NOMO-1 (cell line): ENCODE measurements at regions not wholly inside any gene's neighbourhood (a gene's known extent, or its start where the extent isn't known, plus 50 kb on each side); places are given as distances from the start of the nearest gene placed in this dataset.

Source experiments
- DNase-seq, 2 experiments: peaks; one replicate each; lab custom pipeline; 2025; ENCODE audit not compliant: unreplicated experiment in 2 of 2; lab: John Stamatoyannopoulos, UW

DNA sequence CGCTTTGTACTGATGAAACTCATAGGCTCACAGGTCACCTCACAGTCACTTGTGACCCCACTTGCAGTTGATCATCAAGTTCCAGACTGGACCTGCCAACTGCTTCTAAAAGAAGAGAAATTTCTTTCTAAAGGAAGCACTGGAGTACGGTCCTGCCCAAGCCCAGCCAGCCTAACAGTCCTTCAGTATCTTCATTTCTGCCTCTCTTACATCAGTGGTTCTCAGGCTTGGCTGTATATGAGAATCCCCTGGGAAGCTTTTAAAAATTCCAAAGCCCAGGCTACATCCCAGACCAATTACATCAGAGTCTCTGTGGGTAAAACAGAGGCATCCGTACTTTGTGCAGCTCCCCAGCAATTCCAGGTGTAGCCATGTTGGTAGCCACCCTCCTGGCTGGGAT lies 282.1 kb downstream of the NFIB start:
- DNase-seq: no peak

DNA sequence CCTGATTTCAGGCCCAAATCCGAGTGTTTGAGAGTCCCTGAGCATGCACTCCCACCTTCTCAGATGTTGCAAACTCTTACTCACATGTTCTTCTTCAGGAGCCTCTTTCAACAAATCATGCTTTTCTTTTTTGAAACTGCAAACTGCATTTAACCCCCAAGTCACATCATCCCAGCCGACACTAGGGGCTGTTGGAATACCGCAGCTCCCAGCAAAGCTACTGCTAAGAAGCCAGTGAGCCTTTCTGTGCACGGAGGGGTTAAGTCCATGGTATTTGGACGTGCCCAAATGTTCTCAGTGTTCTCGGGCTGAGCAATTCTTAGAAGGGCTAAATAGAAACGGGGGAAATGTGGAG lies 282.9 kb downstream of the NFIB start:
- no peak for DNase-seq

DNA sequence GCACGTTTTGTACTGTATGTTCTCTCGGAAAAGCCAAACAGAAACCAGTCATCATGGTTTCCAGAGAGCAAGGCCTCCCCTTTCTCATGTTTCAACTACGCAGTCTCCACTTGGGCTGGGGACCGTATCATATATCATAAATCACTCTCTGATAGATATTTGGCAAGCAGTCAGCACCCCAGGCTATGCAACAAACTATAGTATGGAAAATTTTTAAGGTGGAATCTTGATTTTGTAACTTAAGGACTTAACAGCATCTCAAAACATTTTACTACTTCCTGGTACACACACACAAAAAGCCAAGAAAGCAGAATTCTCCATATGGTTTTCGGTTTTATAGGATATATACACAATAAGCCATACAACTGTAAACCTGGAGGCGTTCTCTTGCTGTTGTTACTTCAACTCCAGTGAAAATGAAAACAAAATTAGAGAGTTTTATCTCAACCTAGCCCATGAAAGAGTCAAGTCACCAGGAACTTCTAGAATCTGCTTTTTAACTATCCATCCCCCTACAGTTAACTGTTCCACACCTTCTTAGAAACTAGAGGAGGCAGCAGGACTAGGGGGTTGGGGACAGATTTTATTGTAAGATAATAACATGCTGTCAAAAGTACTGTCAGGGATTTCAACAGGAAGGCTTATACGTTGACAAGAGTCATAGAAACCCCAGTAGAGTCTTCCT lies 283.4 kb downstream of the NFIB start:
- DNase-seq: no peak

DNA sequence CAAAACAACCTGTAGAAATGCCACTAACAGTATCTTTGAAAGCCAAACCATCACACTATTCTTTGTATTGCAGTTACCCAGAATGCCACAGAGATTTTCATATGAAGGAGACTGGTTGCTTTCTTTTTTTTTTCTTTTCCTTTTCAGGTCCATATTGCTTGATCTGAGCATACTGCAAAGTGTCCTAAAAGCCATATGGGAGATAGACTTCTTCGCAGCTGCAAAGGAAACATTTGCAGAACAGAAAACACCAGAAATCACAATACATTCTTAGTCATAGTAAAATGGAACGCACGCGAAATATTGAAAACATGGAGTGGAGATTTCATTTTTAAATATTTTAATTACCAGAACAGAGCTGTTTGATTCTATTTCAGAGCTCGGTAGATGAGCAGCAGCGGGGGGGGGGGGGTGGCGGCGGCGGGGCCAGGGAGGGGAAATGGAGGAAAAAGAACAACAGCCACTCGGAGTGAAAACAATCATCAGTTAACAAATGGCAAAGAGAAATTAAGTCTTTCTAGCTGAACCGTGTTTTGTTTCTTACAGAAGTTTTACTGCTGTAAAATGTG lies 284.1 kb downstream of the NFIB start:
- no peak for DNase-seq

DNA sequence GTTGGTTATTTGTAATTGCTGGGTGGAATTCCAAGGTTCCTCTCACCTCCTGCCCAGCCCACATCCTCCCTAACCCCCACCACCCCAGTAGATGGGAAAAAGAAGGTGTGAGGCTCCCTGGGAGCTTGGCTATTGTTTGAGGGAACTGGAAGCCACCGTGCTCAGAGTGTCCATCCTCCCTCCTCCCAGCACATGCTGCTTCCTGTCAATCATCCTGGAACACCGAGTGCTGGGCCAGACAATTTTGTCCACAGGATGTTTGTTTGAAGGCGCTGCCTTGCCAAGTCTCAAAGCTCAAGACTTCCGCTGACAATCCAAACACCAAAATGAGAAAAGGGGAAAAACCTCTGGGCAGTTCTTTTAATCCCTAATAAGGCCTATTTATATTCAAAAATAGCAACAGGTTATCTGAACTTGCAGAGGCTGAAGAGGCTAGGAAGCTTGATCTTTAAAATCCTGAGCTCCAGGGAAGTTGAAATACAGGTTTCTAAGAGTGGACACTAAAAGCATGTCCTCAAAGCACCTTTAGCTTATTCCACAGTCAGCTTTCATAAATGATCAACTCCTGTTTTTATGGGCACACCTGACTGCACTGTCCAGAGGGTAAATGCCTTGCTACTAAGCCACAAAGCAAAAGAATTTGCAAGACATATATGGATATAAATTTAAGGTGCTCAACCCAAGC lies 286.7 kb downstream of the NFIB start:
- no peak for DNase-seq

DNA sequence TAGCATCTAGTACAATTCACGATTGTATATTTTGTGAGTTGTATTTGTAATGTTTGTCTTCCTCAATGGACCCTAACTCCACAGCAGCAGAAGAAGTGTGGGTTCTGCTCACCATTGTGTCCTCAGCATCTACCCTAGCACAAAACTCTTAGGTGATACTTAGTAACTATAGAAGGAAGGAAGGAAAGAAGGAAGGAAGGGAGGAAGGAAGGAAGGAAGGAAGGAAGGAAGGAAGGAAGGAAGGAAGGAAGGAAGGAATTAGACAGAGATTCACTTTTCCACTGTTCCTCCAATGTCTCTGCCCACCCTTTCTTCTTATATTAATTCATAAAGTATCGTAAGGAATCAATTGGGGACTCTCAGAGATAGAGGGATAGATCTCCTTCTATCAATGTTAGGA lies 288.2 kb downstream of the NFIB start:
- no peak for DNase-seq

DNA sequence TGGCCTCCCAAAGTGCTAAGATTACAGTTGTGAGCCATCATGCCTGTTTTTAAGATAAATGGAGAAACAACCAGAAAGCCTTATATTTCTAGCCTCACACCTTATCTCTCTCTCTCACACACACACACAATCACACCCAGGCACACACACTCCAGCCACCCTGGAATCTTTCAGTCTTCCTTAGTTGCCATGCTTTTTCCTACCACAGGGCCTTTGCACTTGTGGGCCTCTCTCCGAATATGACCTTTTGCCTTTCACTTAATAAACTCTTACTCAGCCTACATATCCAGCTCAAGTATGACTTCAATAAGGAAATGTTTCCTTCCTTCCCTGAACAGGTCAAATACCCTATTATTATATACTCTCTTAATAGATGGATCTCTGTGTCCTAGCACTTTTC lies 290.7 kb downstream of the NFIB start:
- DNase-seq: no peak

DNA sequence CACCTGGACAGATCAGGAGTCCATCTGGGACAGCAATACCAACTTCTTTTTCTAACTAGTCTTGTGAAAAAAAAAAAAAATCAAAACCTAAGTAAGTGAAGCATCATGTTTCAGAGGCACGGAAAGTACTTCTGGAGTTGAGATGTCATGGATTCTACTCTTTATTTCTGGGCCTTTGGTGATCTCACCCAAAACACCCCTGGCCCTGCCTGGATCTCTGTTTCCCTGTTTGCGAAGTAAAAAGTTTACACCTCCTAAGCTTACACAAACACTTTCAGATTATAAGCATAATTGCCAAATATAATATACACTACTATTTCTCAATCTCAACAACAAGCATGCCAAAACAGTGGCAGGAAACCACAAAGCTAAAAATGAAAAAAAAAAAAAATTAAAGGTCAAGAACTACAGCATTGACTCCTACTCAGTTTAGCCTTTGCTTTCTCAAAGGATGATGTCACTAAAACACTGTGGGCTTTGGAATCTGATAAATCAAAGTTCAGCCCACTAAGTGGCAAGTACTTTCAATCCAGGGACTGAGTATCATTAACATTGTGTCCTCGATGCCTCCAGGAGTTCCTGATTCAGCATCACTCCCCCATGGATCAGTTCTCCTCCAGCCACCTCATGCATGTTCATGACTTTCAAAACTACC lies 291.9 kb downstream of the NFIB start:
- no peak for DNase-seq

DNA sequence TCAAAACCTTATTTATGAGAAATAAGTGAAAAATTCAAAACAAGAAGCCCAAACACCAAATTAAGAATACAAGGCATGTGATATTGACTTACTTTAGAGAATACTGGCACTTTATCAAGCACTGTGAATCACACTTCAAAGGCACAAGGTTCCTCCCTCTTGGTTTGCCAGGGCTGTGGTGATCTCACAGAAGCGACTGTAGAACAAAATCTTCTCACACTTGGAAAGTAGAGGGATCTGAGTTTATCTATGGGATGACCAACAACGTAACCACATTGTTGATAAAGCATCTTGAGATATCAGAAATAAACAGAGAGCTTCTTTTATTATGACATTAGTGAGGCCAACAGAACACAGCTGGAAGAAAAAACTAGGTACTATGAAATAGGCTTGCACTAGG lies 295.9 kb downstream of the NFIB start:
- no peak for DNase-seq

DNA sequence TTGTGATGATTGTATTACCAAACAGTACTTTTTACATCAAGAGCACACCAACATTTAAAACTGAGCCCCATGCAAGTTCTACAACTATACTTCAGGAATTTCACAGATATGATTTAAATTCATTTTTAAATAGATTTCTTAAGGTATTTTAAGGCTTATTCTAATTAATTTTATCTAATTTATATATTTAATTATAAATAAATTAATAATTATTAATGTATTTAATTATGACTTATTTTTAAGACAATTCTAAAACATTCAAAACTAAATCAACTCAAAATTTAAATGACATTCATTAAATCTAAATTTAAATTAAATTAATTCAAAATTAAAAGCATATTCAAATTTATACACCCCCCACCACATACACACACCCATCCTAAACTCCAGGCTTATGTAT lies 299.2 kb downstream of the NFIB start:
- DNase-seq: no peak

DNA sequence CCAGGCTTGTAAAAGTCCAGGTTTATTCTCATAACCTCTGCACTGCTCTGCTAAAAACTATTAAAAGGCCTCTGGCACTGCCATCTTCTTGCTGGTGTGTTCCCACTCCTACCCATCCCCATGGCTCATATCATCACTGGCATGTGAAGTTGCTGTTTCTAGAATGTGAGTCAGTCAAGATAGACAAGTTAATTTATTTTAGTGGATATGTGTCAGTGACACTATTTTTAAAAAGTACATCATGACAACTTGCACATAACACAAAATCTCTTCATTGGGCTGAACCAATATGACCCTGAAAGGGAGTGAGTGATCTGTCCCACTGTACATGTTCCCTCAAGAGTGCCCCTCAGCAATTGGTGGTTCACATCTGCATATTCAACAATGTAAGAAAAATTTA lies 299.7 kb downstream of the NFIB start:
- no peak for DNase-seq

DNA sequence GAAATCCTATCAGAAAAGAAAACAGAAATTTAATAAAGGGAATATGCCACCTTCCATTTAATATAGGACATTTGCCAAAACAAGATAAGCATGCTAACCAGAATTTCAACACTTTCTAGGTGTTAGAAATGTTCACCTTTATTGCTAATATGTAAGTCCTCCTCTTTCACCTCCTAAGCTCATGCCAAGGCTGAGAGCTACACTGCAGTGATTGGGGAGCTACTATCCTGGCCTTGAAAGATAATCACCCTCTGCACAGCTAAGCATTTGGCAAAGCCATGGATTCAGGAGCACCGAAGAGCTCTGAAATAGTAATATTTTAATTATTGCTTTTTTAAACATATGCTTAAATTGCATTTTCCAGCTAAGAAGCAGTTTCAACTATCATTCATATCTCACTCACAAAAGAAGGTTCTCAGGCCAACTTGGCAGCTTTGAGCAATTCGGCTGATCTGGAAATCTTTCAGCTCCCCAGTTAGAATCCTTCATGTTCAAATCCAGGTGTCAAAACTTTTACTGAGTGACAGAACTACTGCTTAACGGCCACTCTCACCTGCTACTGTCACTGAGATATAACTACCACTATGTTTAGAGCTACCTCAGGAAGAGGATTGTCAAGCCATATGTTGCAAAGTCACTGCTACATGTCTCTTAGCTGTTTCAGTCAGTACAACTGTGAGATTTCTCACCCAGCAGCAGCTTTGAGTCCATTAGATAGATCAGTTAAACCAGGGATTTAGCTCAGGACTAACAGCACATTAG lies 302.0 kb downstream of the NFIB start:
- DNase-seq: no peak

DNA sequence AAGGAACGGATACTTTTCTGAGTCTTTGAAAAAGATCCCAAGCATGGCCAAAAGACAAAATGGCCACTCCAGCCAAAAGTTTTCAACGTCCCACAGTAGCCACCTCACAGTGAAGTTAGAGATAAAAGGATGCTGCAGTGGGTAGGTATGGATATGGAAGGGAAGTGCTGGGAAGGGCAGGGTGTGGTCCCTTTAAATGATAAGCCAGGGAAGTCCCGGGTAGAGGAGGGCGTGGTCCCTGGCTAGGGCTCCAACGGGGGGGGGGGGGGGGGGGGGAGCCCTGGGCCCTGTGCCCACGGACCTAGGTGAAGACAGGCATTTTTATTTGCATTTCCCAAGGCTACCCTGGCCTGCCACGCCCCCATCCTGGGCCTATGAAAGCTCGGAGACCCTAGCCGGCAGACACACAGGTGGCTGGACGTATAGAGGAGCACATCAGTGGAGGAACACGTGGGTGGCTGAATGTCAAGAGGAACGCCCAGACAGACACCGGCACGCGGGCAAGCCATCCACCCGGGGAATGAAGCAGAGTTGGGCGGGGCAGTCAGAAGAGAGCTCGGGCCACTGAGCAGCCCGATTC lies 306.7 kb downstream of the NFIB start:
- no peak for DNase-seq

DNA sequence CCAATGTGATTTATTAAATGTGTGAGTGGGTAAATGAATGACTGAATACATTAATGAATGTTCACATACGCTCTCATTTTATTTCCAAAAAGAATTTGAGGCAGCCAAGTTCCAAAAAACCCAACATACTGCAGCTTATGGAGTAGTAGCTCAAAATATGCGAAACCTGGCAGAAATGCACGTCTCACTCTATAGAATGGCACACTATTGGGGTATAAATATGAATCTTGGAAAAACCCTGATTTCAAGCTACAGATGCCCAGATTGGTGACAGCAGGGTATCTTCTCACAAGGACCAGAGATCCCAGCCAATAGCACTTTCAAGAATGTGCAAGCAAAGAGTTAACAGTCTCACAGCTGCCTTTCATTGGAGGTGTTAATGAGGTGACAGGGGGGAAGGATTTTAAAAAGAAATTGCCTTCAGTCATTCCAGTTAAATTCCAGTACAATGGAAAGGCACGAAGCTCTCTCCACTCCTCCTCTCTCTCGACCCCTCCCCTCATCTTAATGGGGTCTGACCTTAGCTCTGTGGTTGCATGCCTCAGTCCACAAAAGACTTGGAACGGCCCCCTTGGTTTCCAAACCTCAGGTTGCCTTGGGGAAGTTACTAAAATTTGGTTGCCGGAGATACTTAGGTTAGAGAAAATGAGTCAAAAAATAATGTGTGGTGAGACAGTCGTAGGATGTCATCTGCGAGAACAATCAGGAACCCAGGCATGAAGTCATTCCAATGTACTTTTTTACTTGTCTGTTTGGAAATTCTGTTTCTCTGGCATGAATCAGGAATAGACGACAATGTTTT lies 307.4 kb downstream of the NFIB start:
- DNase-seq: no peak

DNA sequence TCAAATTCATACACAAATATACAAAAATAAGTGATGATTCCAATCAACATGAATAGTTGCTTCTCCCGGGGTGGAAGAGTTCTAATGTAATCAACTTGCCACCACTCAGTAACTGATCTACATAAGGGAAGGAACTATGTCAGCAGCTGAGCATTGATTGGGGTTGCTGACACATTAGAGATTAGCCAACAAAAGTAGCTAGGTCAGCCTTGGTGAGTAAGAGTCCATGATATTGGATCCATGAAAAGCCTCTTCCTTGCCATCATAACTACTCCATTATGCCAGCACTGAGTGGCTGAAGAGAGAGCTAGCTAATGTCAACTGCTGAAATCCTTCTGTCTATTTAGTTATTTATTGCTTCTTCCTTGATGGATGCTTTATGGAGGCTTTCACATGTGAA lies 309.8 kb downstream of the NFIB start:
- no peak for DNase-seq

DNA sequence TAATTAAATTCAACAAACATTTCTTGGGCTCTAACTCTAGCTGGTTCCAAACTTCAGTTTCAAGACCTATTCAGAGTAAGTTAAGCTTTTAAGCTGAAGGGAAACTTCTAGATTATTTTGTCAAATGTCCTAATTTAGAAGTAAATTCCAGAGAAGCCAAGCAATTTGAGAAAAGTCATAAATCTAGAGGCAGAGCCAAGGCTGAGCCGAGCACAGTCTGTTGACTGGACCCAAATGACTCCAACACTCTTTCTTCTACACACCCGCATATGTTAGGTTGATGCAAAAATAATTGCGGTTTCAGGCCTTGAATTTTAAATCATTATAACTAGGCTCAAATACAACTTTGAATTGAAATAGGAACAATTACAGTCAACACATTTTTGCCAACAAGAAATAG lies 319.7 kb downstream of the NFIB start:
- no peak for DNase-seq

DNA sequence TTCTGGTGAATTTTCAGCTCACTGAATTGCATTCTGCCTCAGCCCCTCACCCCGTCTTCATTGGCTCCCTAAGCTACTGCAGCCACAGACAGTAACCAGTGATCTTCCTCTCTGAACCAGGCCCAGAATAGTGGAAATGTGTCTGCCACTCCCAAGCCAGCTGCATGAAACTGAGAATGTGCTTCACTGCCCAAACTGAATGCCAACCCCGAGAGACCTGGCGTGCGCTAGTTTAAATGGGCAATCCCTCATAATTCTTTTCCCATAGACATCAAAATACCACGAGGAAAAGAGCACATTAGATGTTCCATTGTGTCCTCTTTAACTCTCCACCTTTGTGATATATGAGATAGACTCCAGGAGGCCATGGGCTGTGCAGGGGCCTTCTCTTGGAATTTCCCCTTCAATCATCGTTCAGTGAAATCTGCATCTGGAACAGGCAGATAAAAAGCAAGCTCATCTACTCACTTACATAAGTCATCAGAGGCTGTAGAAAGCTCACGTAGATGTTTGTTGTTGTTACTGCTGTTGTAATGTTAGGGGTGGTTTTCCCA lies 320.2 kb downstream of the NFIB start:
- no peak for DNase-seq

DNA sequence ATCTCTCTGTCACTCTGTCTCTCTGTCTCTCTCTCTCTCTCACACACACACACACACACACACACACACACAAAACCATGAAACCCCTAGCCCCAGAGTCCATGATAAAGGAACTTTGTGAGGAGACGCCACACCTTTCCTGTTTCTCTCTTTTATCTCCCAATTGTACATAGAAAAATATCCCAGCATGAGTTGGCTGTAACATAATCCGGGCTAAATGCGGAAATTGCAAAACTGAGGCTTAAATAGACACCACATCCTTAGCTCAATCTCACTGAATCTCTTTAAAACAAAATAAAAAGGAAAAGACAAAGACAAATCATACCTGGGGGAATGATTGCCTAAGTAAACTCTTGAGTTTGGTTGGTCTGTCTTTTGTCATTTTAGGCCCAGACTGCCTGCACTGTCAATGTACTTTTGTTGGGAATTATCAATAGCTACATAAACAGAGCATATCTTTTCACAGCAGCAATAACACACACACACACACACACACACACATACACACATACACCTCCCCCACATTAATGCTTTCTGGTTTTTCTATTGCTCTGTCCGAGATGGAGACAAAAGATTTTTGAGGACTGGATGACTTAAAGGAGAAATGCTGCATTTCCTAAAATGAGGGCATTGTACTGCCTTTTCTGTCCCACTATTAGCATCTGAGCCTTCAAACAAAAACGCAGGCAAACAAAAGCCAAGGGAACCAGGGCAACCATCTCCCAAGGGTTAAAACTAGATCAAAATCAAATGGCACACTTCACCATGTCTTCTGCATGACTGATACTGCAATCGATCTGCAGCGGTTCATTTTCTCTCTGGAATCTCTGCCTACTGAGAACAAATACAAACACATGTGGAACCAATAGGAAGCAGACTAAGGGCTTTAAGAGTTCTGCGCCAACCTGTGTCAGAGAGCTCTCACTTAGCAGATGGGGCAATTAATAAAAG lies 321.5 kb downstream of the NFIB start:
- DNase-seq: no peak

DNA sequence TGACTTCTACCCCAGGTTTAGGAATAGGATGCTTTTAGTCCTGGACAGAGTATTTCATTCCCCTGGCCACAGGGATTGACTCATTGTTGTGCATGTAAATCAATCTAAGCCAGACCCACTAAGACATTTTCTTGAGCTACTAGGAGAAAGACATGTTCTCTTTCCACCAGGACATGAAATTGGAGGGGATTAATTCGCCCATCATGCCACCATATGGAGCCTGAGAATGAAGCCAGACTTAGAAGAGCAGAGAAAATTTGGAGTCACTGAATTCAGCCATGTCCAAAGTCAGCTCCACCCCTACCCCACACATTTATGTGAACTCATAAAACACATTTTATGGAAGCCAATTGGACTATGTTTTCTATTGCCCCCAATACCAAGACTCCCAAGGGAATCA lies 322.5 kb downstream of the NFIB start:
- no peak for DNase-seq
